H1 (cell line): ENCODE measurements at regions not wholly inside any gene's neighbourhood (a gene's known extent, or its start where the extent isn't known, plus 50 kb on each side); places are given as distances from the start of the nearest gene placed in this dataset.

Experiments
- CTCF ChIA-PET: fragments of 300-600 bp; sonication (Branson Sonifier 250); formaldehyde crosslinking; loops from one replicate; lab custom pipeline; 2021; ENCODE audit not compliant: partially characterized antibody; lab: Charles Lee
- POLR2A ChIA-PET: fragments of 300-600 bp; sonication (Branson Sonifier 250); formaldehyde crosslinking; loops from one replicate; lab custom pipeline; 2021; ENCODE audit warnings: inconsistent platforms; ENCODE audit not compliant: partially characterized antibody; lab: Charles Lee
- DNase-seq, 2 experiments: peaks; one replicate each; pipeline versions ENCODE4 v3.0.0 to v3.0.0-alpha.2; 2010 to 2022; ENCODE audit warnings: low spot score in 2 of 2, low read depth in 1 of 2, mixed read lengths in 1 of 2
- FAIRE-seq: peaks from 2 replicates; lab custom pipeline; 2011; peaks lifted over from hg19 to GRCh38; lab: Jason Lieb, UNC
- H2AFZ ChIP-seq: 2 replicates; pipeline ENCODE4 v1.8.1; 2012; ENCODE audit warnings: low read length, inconsistent platforms
- H2AK5ac ChIP-seq: 2 replicates; pipeline ENCODE4 v1.6.1; 2013; ENCODE audit warnings: low read depth, low read length
- H2BK120ac ChIP-seq: replicated peaks from 2 replicates; pipeline ENCODE3; 2013; ENCODE audit warnings: low read depth, low read length, inconsistent platforms
- H2BK12ac ChIP-seq: 2 replicates; pipeline ENCODE4 v1.6.1; 2013; ENCODE audit warnings: low read depth, low read length
- H2BK15ac ChIP-seq: 2 replicates; pipeline ENCODE4 v1.6.1; 2013; ENCODE audit warnings: low read length
- H2BK20ac ChIP-seq: 2 replicates; pipeline ENCODE4 v1.6.1; 2013; ENCODE audit warnings: low read length
- H2BK5ac ChIP-seq: 2 replicates; pipeline ENCODE4 v1.6.1; 2013; ENCODE audit warnings: low read depth, low read length
- H3K14ac ChIP-seq: 2 replicates; pipeline ENCODE4 v1.6.1; 2013; ENCODE audit warnings: inconsistent platforms; ENCODE audit not compliant: insufficient read length
- H3K18ac ChIP-seq: 2 replicates; pipeline ENCODE4 v1.6.1; 2013; ENCODE audit warnings: low read length; ENCODE audit errors: extremely low read depth
- H3K23ac ChIP-seq: 2 replicates; pipeline ENCODE4 v1.6.1; 2013; ENCODE audit warnings: inconsistent platforms; ENCODE audit not compliant: insufficient read length
- H3K23me2 ChIP-seq: 2 replicates; pipeline ENCODE4 v1.6.1; 2013; ENCODE audit warnings: low read depth, low read length
- H3K27ac ChIP-seq: 2 replicates; pipeline ENCODE4 v1.6.1; 2011; ENCODE audit warnings: low read depth, low read length, inconsistent platforms
- H3K27me3 ChIP-seq, 4 experiments: replicated peaks in 1 of 4; 1 replicate in 1 of 4; 2 replicates in 3 of 4; pipeline versions ENCODE4 v1.6.1 to v1.8.1; 2011 to 2013; ENCODE audit warnings: low read length in 3 of 4, mild to moderate bottlenecking in 3 of 4, inconsistent platforms in 2 of 4, mixed read lengths in 2 of 4, moderate library complexity in 1 of 4; ENCODE audit not compliant: control insufficient read depth in 3 of 4, insufficient read depth in 3 of 4; ENCODE audit errors: extremely low read depth in 1 of 4
- H3K36me3 ChIP-seq, 4 experiments: 2 replicates each; pipeline versions ENCODE4 v1.6.1 to v1.8.1; 2011 to 2013; ENCODE audit warnings: mild to moderate bottlenecking in 4 of 4, low read length in 3 of 4, moderate library complexity in 2 of 4, control low read depth in 1 of 4, inconsistent platforms in 1 of 4; ENCODE audit not compliant: insufficient read depth in 4 of 4, control insufficient read depth in 2 of 4
- H3K4ac ChIP-seq: replicated peaks from 2 replicates; pipeline ENCODE3; 2013; ENCODE audit warnings: low read length, low read depth, mixed read lengths, inconsistent platforms; ENCODE audit not compliant: insufficient read length
- H3K4me1 ChIP-seq, 4 experiments: replicated peaks in 1 of 4; 1 replicate in 1 of 4; 2 replicates in 3 of 4; pipeline versions ENCODE4 v1.6.1 to v1.8.1; 2011 to 2013; ENCODE audit warnings: low read length in 3 of 4, inconsistent platforms in 2 of 4, mixed read lengths in 1 of 4; ENCODE audit not compliant: insufficient read depth in 4 of 4, control insufficient read depth in 3 of 4
- H3K4me2 ChIP-seq, 2 experiments: 2 replicates each; pipeline versions ENCODE4 v1.6.1 to v1.8.1; 2011 to 2013; ENCODE audit warnings: low read depth in 2 of 2, low read length in 2 of 2, control low read depth in 1 of 2, inconsistent platforms in 1 of 2, mild to moderate bottlenecking in 1 of 2; ENCODE audit not compliant: insufficient read depth in 1 of 2
- H3K4me3 ChIP-seq, 4 experiments: fragments of 200-600, 300-600 bp in 1 of 4; sonication (generic), shearing (Covaris generic), sonication (Bioruptor Twin) in 1 of 4; 2 replicates each; pipeline versions ENCODE4 v1.5.1 to v1.8.1; 2011 to 2016; ENCODE audit warnings: low read length in 4 of 4, low read depth in 3 of 4, control low read depth in 2 of 4, inconsistent platforms in 2 of 4, mild to moderate bottlenecking in 2 of 4, mixed read lengths in 1 of 4, moderate library complexity in 1 of 4; ENCODE audit not compliant: insufficient read depth in 2 of 4; ENCODE audit errors: extremely low read depth in 1 of 4
- H3K56ac ChIP-seq: replicated peaks from 2 replicates; pipeline ENCODE3; 2013; ENCODE audit warnings: low read depth, mild to moderate bottlenecking, mixed read lengths, low read length, inconsistent platforms; ENCODE audit not compliant: insufficient read length
- H3K79me1 ChIP-seq: 2 replicates; pipeline ENCODE4 v1.6.1; 2013; ENCODE audit warnings: low read depth, low read length, control low read depth
- H3K79me2 ChIP-seq, 2 experiments: 2 replicates each; pipeline versions ENCODE4 v1.6.1 to v1.8.1; 2012 to 2013; ENCODE audit warnings: low read length in 2 of 2, mild to moderate bottlenecking in 2 of 2, inconsistent platforms in 1 of 2; ENCODE audit not compliant: insufficient read depth in 2 of 2, control insufficient read depth in 1 of 2
- H3K9ac ChIP-seq, 4 experiments: replicated peaks in 1 of 4; 1 replicate in 1 of 4; 2 replicates in 3 of 4; pipeline versions ENCODE4 v1.6.1 to v1.8.1; 2011 to 2013; ENCODE audit warnings: low read depth in 3 of 4, low read length in 3 of 4, control low read depth in 2 of 4, mild to moderate bottlenecking in 2 of 4, moderate library complexity in 2 of 4, inconsistent platforms in 1 of 4; ENCODE audit errors: extremely low read depth in 1 of 4
- H3K9me3 ChIP-seq, 2 experiments: 2 replicates each; pipeline versions ENCODE4 v1.6.1 to v1.8.1; 2012 to 2013; ENCODE audit warnings: mild to moderate bottlenecking in 2 of 2, moderate library complexity in 2 of 2, control low read depth in 1 of 2, inconsistent platforms in 1 of 2, low read depth in 1 of 2, low read length in 1 of 2, mixed read lengths in 1 of 2; ENCODE audit not compliant: insufficient read depth in 2 of 2
- H4K20me1 ChIP-seq, 2 experiments: replicated peaks in 1 of 2; 2 replicates each; pipeline versions ENCODE3 to v1.8.1; 2011 to 2013; ENCODE audit warnings: inconsistent platforms in 2 of 2, low read length in 2 of 2, mild to moderate bottlenecking in 1 of 2; ENCODE audit not compliant: insufficient read depth in 2 of 2, control insufficient read depth in 1 of 2
- H4K5ac ChIP-seq: 2 replicates; pipeline ENCODE4 v1.6.1; 2013; ENCODE audit warnings: low read length, low read depth, mixed read lengths, inconsistent platforms; ENCODE audit not compliant: insufficient read length
- H4K8ac ChIP-seq: 2 replicates; pipeline ENCODE4 v1.8.0; 2013; ENCODE audit warnings: mild to moderate bottlenecking, moderate library complexity, low read length, inconsistent platforms; ENCODE audit not compliant: insufficient read depth; ENCODE audit errors: extremely low read depth
- H4K91ac ChIP-seq: replicated peaks from 2 replicates; pipeline ENCODE3; 2013; ENCODE audit warnings: low read length, mixed read lengths, inconsistent platforms; ENCODE audit not compliant: insufficient read length
- CTBP2 ChIP-seq: IDR thresholded peaks from 2 replicates; pipeline ENCODE4 v1.7.0; 2011; ENCODE audit warnings: borderline replicate concordance, mild to moderate bottlenecking, moderate library complexity, mixed read lengths, low read length; ENCODE audit not compliant: insufficient read depth, insufficient read length
- JUND ChIP-seq: IDR thresholded peaks from 2 replicates; pipeline ENCODE4 v1.6.1; 2011; ENCODE audit warnings: mild to moderate bottlenecking, improper control_type of control experiment, low read length
- PHF8 ChIP-seq: fragments of 200-600 bp; sonication (generic); conservative IDR thresholded peaks from 2 replicates; pipeline ENCODE4 v1.7.1; 2012; ENCODE audit warnings: low read depth, mild to moderate bottlenecking, inconsistent platforms, low read length, moderate library complexity
- POLR2A ChIP-seq, 2 experiments: IDR thresholded peaks; 1 replicate in 1 of 2; 2 replicates in 1 of 2; pipeline ENCODE4 v1.6.1; 2011; ENCODE audit warnings: low read depth in 2 of 2, low read length in 2 of 2, mild to moderate bottlenecking in 2 of 2; ENCODE audit errors: control extremely low read depth in 1 of 2
- POLR2AphosphoS5 ChIP-seq: IDR thresholded peaks from 2 replicates; pipeline ENCODE4 v1.6.1; 2011; ENCODE audit warnings: low read depth, low read length
- SAP30 ChIP-seq: fragments of 300-600 bp; sonication (generic); IDR thresholded peaks from 2 replicates; pipeline ENCODE4 v1.7.1; 2012; ENCODE audit warnings: low read length, moderate library complexity, mild to moderate bottlenecking, inconsistent platforms; ENCODE audit not compliant: insufficient read depth, insufficient replicate concordance
- SIRT6 ChIP-seq: IDR thresholded peaks from one replicate; pipeline ENCODE4 v1.7.1; 2012; ENCODE audit warnings: low read length, inconsistent platforms
- SIX5 ChIP-seq: IDR thresholded peaks from 2 replicates; pipeline ENCODE4 v1.6.1; 2011; ENCODE audit warnings: mild to moderate bottlenecking, low read depth, low read length
- TBP ChIP-seq: IDR thresholded peaks from 2 replicates; pipeline ENCODE4 v1.6.1; 2011; ENCODE audit warnings: low read depth, low read length, improper control_type of control experiment
- YY1 ChIP-seq: IDR thresholded peaks from 2 replicates; pipeline ENCODE4 v1.6.1; 2011; ENCODE audit warnings: low read depth, mild to moderate bottlenecking, low read length
- WGBS, 2 experiments: shearing (Covaris generic) in 1 of 2; methylation state at CpG; one replicate each; pipeline versions ENCODE4 v1.1.6 to v1.1.7; 2013 to 2015; ENCODE audit warnings: low lambda C conversion rate in 2 of 2, mixed read lengths in 2 of 2, inconsistent platforms in 1 of 2, low coverage in 1 of 2, missing lambda C conversion rate in 1 of 2; ENCODE audit not compliant: insufficient replicate concordance in 2 of 2, insufficient coverage in 1 of 2, insufficient read length in 1 of 2; ENCODE audit errors: extremely low coverage in 1 of 2, missing lambda C conversion rate in 1 of 2; 5-methylcytosine and 5-hydroxymethylcytosine counted together
- TF ChIP-seq, protein P1 (sequence below): IDR thresholded peaks from 2 replicates; pipeline ENCODE4 v1.6.1; 2012; ENCODE audit warnings: inconsistent platforms

DNA sequence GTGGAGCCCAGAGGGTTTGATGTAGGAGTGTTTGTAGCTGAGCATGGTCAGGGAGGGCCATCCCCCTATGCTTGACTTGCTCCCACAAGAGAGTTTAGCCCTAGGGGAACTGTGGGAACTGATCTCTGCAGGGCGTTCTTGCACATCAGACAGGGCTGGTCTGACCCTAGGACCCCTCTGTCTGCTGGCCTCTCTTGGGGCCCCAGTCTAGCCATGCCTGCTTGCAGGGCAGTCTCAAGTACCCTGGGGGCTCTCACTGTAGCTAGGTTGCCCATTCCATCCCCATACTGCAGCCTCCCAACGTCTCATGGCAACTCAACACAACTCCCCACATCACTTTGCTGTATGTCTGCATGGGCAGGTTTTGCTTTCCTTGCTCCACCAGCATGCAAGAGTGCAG lies 1250.7 kb upstream of the B3GALT2 start:
- DNase-seq (no peak), FAIRE-seq (no peak)
- Histone ChIP-seq H3K4me1 (no peaks in the 10 kb centered on the region), H3K9me3 (no peaks in the 10 kb centered on the region), H3K79me2 (no peaks in the 10 kb centered on the region), H2BK15ac (no peak overlapping the region), H3K14ac (no peak overlapping the region), H3K56ac (no peak overlapping the region), H3K36me3 (no peaks in the 10 kb centered on the region), H2AK5ac (no peak overlapping the region), H4K5ac (no peak overlapping the region), H2BK12ac (no peak overlapping the region), H4K91ac (no peak overlapping the region), H3K4me2 (no peak overlapping the region), H2AFZ (no peak overlapping the region), H3K4me3 (no peak overlapping the region), H2BK5ac (no peak overlapping the region), H2BK20ac (no peak overlapping the region), H4K20me1 (no peaks in the 10 kb centered on the region), H3K79me1 (no peaks in the 10 kb centered on the region), H3K23ac (no peak overlapping the region), H2BK120ac (no peak overlapping the region), H3K4ac (no peak overlapping the region), H4K8ac (peak overlapping the region; percentile 62; the same call in 1 of the 2 replicates), H3K27me3 (no peaks in the 10 kb centered on the region), H3K18ac (no peak overlapping the region), H3K27ac (no peak overlapping the region), H3K9ac (no peak overlapping the region), H3K23me2 (no peaks in the 10 kb centered on the region)
- POLR2A ChIA-PET, result no interaction called here
- CTCF ChIA-PET, result interaction anchor here (0.6 kb wide), 1 partner anchor 95 kb away, joined by 3 read pairs; no protein-coding TSS in a partner anchor
- TF ChIP-seq JUND (no peak), SIRT6 (no peak), SIX5 (no peak), POLR2AphosphoS5 (no peak), SAP30 (no peak), PHF8 (no peak), TBP (no peak), YY1 (no peak), CTBP2 (no peak), POLR2A (IDR thresholded peaks at IDR 0.05; ENCODE audit: control extremely low read depth in 1 of 2, low read depth in 2 of 2, low read length in 2 of 2) (no peak)
- TF ChIP-seq, protein P1, sequence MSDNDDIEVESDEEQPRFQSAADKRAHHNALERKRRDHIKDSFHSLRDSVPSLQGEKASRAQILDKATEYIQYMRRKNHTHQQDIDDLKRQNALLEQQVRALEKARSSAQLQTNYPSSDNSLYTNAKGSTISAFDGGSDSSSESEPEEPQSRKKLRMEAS, result no peak
- WGBS, 2 experiments, result 75% methylated on average over 2 of the region's 2 CpGs; no CpG with 5 or more reads in 1 of the 2 experiments
